Lung (tissue), 11 donors: ENCODE measurements at regions not wholly inside any gene's neighbourhood (a gene's known extent, or its start where the extent isn't known, plus 50 kb on each side); places are given as distances from the start of the nearest gene placed in this dataset.

ENCODE experiments used
- ATAC-seq: fragments of 200-7000 bp; cut with Tn5 transposase; one replicate; pipeline ENCODE4 v1.9.1; 2020; ENCODE audit warnings: moderate number of reproducible peaks; ENCODE audit not compliant: insufficient read depth, low FRiP score
- DNase-seq, 3 donors: peaks; one replicate each; pipeline ENCODE4 v3.0.0-alpha.2; 2013 to 2017
- H3K27ac ChIP-seq, 2 donors: one replicate each; pipeline ENCODE4 v1.5.1; 2013; ENCODE audit warnings: mild to moderate bottlenecking in 2 of 2, moderate library complexity in 2 of 2, control low read depth in 1 of 2, inconsistent platforms in 1 of 2, low read depth in 1 of 2, low read length in 1 of 2
- H3K27me3 ChIP-seq, 3 donors: one replicate each; pipeline ENCODE4 v1.5.1; 2013; ENCODE audit warnings: low read length in 2 of 3; ENCODE audit not compliant: control insufficient read depth in 3 of 3, insufficient read depth in 3 of 3
- H3K36me3 ChIP-seq, 4 donors: one replicate each; pipeline ENCODE4 v1.5.1; 2013; ENCODE audit warnings: low read length in 4 of 4, mild to moderate bottlenecking in 1 of 4, moderate library complexity in 1 of 4; ENCODE audit not compliant: control insufficient read depth in 4 of 4, insufficient read depth in 4 of 4
- H3K4me1 ChIP-seq, 5 donors: one replicate each; pipeline ENCODE4 v1.5.1; 2013; ENCODE audit warnings: low read length in 5 of 5, mild to moderate bottlenecking in 2 of 5, moderate library complexity in 1 of 5; ENCODE audit not compliant: control insufficient read depth in 5 of 5, insufficient read depth in 5 of 5
- H3K4me3 ChIP-seq: one replicate; pipeline ENCODE4 v1.5.1; 2013; ENCODE audit warnings: mild to moderate bottlenecking, control low read depth, moderate library complexity
- H3K9ac ChIP-seq, 2 donors: one replicate each; pipeline ENCODE4 v1.5.1; 2013; ENCODE audit warnings: low read length in 2 of 2, control low read depth in 1 of 2; ENCODE audit not compliant: insufficient read depth in 1 of 2
- H3K9me3 ChIP-seq, 4 donors: one replicate each; pipeline ENCODE4 v1.5.1; 2013; ENCODE audit warnings: low read length in 3 of 4, mild to moderate bottlenecking in 1 of 4, moderate library complexity in 1 of 4; ENCODE audit not compliant: control insufficient read depth in 4 of 4, insufficient read depth in 3 of 4
- WGBS, 2 donors: extraction: QIAGEN DNeasy Blood & Tissue Kit; methylation state at CpG; one replicate each; pipeline ENCODE4 v1.1.7; 2013; 5-methylcytosine and 5-hydroxymethylcytosine counted together
- TF ChIP-seq, protein P1 (sequence below): IDR thresholded peaks from 2 replicates; pipeline ENCODE4 v1.5.1; 2012; ENCODE audit warnings: mild to moderate bottlenecking; ENCODE audit errors: control extremely low read depth, extremely low read depth
- donor health status: control.
- donor health status: control.
- donor health status: Bipolar disorder and iron deficiency.
- donor health status: healthy.
- donor health status: DM: yes; HTN: yes; CAD: no.

DNA sequence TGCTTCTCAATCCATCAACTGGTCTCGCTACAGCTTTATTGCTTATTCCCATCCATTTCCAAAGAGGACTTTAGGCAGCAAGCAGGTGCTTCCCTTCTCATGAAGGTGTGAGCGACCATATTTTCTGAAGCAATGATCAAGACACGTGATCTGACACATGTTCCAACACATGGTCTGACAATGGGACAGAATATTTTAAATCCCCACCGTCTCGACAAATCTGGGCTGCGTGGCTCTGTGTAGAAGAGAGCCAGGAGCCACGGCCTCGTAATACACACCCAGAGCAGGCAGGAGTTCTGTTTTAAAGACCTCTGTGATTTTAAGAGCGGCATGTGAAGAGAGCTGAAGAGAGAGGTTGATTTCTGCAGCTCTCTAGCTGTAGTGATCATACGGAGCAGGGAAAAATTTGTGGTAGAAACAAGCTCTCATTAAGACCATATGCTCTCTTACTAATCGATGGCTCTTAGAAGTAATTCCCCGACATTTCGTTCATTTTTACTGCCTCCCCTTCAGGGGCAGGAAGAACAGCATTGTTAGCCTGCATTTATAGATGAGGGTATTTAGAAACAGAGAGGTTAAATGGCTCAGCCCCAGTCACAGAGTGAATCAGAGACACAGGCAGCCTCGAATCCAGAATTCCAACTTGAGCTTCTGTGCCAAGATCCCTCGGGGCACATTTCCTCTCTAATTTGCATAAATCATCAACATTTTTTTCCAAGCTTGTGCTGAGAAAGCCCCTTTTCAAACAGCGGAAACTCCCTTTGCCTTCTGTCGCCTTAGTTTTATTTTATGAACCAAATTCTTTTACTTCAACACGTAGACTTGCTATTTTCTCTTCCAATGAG lies 91.0 kb upstream of the BCOR start:
- Histone ChIP-seq H3K36me3 (no peaks in the 10 kb centered on the region), H3K4me3 (no peak overlapping the region), H3K27ac (no peak overlapping the region), H3K9me3 (peaks cover 0 to 13% (median 0%) of the 10 kb centered on the region in 4 donors), H3K27me3 (peaks cover 0 to 2% (median 0%) of the 10 kb centered on the region in 3 donors), H3K4me1 (peaks cover 0 to 4% (median 0%) of the 10 kb centered on the region in 5 donors), H3K9ac (no peak overlapping the region)
- 71 to 84% methylated on average over 18 of the region's 18 CpGs for WGBS, 2 donors
- DNase-seq (peak in 2 of 3 donors; percentile 42 to 51), ATAC-seq (no peak)
- TF ChIP-seq, protein P1, sequence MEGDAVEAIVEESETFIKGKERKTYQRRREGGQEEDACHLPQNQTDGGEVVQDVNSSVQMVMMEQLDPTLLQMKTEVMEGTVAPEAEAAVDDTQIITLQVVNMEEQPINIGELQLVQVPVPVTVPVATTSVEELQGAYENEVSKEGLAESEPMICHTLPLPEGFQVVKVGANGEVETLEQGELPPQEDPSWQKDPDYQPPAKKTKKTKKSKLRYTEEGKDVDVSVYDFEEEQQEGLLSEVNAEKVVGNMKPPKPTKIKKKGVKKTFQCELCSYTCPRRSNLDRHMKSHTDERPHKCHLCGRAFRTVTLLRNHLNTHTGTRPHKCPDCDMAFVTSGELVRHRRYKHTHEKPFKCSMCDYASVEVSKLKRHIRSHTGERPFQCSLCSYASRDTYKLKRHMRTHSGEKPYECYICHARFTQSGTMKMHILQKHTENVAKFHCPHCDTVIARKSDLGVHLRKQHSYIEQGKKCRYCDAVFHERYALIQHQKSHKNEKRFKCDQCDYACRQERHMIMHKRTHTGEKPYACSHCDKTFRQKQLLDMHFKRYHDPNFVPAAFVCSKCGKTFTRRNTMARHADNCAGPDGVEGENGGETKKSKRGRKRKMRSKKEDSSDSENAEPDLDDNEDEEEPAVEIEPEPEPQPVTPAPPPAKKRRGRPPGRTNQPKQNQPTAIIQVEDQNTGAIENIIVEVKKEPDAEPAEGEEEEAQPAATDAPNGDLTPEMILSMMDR: no peak

DNA sequence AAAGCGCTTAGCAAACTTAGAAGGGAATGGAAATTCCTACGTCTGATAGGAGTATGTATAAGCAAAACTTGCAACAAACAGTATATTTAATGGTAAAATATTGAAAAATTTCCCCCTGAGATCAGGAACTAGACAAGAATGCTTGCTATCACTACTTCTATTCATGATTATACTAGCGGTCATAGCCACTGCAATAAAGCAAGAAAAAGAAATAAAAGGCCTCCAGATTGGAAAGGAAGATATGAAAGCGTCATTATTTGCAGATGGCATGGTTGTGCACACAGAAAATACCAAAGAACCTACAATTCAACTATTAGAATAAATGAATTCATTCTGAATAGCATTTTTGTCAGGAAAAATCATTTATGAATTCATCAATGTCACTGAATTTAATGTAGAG lies 87.2 kb upstream of the BCOR start:
- H3K9me3 ChIP-seq: peaks cover 0 to 10% (median 0%) of the 10 kb centered on the region in 4 donors
- DNase-seq (no peak), ATAC-seq (no peak)
- H3K36me3 ChIP-seq: no peaks in the 10 kb centered on the region
- peaks cover 0 to 2% (median 0%) of the 10 kb centered on the region in 3 donors for H3K27me3 ChIP-seq
- H3K4me1 ChIP-seq: peaks cover 0 to 4% (median 0%) of the 10 kb centered on the region in 5 donors
- TF ChIP-seq, protein P1: no peak
- WGBS, 2 donors: 90 to 94% methylated on average over 4 of the region's 4 CpGs
- H3K4me3 ChIP-seq: no peak overlapping the region
- H3K27ac ChIP-seq: no peak overlapping the region
- no peak overlapping the region for H3K9ac ChIP-seq

DNA sequence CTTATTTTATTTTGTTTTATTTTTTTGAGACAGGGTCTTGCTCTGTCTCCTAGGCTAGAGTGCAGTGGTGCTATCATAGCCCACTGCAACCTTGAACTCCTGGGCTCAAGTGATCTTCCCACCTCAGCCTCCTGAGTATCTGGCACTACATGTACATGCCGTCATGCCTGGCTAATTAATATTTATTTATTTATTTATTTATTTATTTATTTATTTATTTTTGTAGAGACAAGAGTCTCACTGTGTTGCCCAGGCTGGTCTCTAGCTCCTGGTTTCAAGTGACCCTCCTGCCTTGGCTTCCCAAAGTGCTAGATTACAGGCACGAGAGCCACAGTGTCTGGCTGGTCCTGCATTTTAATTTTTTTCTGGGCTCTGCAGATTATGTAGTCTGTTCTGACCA lies 84.9 kb upstream of the BCOR start:
- no peak for DNase-seq
- 81 to 95% methylated on average over 2 of the region's 2 CpGs for WGBS, 2 donors
- TF ChIP-seq, protein P1: no peak
- ATAC-seq: no peak
- peaks cover 0 to 12% (median 1%) of the 10 kb centered on the region in 4 donors for H3K9me3 ChIP-seq
- H3K27ac ChIP-seq: no peak overlapping the region
- peaks cover 0 to 2% (median 0%) of the 10 kb centered on the region in 5 donors for H3K4me1 ChIP-seq
- no peaks in the 10 kb centered on the region for H3K36me3 ChIP-seq
- H3K9ac ChIP-seq: no peak overlapping the region
- H3K4me3 ChIP-seq: no peak overlapping the region
- H3K27me3 ChIP-seq: no peaks in the 10 kb centered on the region
